GM13977 (cell line): ENCODE measurements at regions not wholly inside any gene's neighbourhood (a gene's known extent, or its start where the extent isn't known, plus 50 kb on each side); places are given as distances from the start of the nearest gene placed in this dataset.

Experiments used
- DNase-seq: peaks from one replicate; pipeline ENCODE4 v3.0.0; 2012; ENCODE audit warnings: low spot score
- in situ Hi-C: fragments of 300-500 bp; cut with MboI; formaldehyde crosslinking; loops from one replicate; pipeline ENCODE4 v1.12.0; 2022; ENCODE audit warnings: low sequenced_read_pairs, low pct_unique_long_range_greater_than_20kb, mixed read lengths, inconsistent platforms; ENCODE audit not compliant: unreplicated experiment
- TF ChIP-seq, protein P1 (sequence below): IDR thresholded peaks from 2 replicates; pipeline ENCODE4 v1.5.1; 2012; ENCODE audit warnings: mild to moderate bottlenecking, control low read depth; ENCODE audit not compliant: insufficient read depth; ENCODE audit errors: extremely low read depth, missing control alignments

DNA sequence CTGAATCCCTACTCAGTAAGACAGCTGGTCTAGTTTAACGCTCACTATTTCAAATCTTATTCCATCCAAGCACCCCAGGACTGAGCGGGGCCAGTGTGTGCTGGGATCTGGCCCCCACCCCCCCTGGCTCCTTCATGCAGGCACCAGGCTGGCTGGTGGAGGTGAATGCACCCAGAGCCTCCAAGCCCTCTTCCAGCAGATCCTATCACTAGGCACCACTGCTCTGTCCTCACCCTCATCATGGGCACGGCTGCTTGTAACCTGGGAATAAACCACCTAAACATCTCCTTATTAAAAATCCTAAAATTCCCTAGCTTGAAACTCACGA lies 194.3 kb downstream of the ARL4C start:
- TF ChIP-seq, protein P1, sequence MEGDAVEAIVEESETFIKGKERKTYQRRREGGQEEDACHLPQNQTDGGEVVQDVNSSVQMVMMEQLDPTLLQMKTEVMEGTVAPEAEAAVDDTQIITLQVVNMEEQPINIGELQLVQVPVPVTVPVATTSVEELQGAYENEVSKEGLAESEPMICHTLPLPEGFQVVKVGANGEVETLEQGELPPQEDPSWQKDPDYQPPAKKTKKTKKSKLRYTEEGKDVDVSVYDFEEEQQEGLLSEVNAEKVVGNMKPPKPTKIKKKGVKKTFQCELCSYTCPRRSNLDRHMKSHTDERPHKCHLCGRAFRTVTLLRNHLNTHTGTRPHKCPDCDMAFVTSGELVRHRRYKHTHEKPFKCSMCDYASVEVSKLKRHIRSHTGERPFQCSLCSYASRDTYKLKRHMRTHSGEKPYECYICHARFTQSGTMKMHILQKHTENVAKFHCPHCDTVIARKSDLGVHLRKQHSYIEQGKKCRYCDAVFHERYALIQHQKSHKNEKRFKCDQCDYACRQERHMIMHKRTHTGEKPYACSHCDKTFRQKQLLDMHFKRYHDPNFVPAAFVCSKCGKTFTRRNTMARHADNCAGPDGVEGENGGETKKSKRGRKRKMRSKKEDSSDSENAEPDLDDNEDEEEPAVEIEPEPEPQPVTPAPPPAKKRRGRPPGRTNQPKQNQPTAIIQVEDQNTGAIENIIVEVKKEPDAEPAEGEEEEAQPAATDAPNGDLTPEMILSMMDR, result no peak
- DNase-seq, result no peak
- in situ Hi-C loops, result no loop called here

GRCh38 chr2:234300932-234301823 lies 195.7 kb downstream of the ARL4C start:
- TF ChIP-seq, protein P1, result no peak
- in situ Hi-C loops, result no loop called here
- no peak for DNase-seq

GRCh38 chr2:234300391-234300925 lies 196.4 kb downstream of the ARL4C start:
- no peak for DNase-seq
- TF ChIP-seq, protein P1, result no peak
- in situ Hi-C loops, result no loop called here

- in situ Hi-C loops, result no loop called here
- DNase-seq, result no peak
- TF ChIP-seq, protein P1, result no peak
Observed at GRCh38 chr2:234298918-234299317, 198.0 kb downstream of the ARL4C start.

DNA sequence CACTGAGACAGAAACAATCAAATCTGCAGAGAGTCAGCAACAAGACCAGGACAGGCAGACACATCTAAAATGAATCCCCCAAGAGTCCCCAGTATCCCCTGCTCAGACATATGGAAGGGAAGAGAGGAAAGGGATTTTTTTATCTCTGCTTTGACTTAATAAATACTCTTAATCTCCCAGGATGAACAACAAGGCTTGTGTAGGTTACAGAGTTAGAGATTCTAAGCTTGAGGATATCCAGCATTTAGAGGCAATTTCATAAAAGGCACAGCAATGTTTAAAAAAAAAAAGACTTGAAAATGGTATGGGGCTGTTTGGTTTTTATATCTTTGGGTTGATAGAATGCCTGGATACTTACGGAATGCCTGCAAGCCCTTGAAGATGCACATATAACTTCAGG lies 199.9 kb downstream of the ARL4C start:
- no peak for DNase-seq
- TF ChIP-seq, protein P1, result no peak
- in situ Hi-C loops, result no loop called here

- TF ChIP-seq, protein P1, result no peak
- in situ Hi-C loops, result no loop called here
- no peak for DNase-seq
Observed at GRCh38 chr2:234293973-234294372, 202.9 kb downstream of the ARL4C start.
